HEK293 (cell line): ENCODE measurements at regions not wholly inside any gene's neighbourhood (a gene's known extent, or its start where the extent isn't known, plus 50 kb on each side); places are given as distances from the start of the nearest gene placed in this dataset.

ENCODE experiments used
- ATF2 ChIP-seq: fragments of 450-650 bp; formaldehyde crosslinking; IDR thresholded peaks from 2 replicates; pipeline ENCODE4 v1.5.1; 2016; ENCODE audit warnings: missing biosample characterization, missing genetic modification characterization, low read depth
- CTCF ChIP-seq: fragments of 450-650 bp; formaldehyde crosslinking; IDR thresholded peaks from 2 replicates; pipeline ENCODE4 v1.5.1; 2016; ENCODE audit warnings: missing biosample characterization, missing genetic modification characterization
- REST ChIP-seq: fragments of 450-650 bp; formaldehyde crosslinking; IDR thresholded peaks from 2 replicates; pipeline ENCODE4 v1.5.1; 2016; ENCODE audit warnings: missing biosample characterization, missing genetic modification characterization
- ZEB2 ChIP-seq: fragments of 450-650 bp; formaldehyde crosslinking; IDR thresholded peaks from 2 replicates; pipeline ENCODE4 v1.5.1; 2016; ENCODE audit warnings: missing biosample characterization, missing genetic modification characterization
- ZNF121 ChIP-seq: fragments of 450-650 bp; formaldehyde crosslinking; IDR thresholded peaks from 2 replicates; pipeline ENCODE4 v1.5.1; 2016; ENCODE audit warnings: missing biosample characterization, missing genetic modification characterization
- ZNF169 ChIP-seq: fragments of 450-650 bp; formaldehyde crosslinking; IDR thresholded peaks from 2 replicates; pipeline ENCODE4 v1.5.1; 2016; ENCODE audit warnings: missing biosample characterization, missing genetic modification characterization
- ZNF24 ChIP-seq: fragments of 450-650 bp; formaldehyde crosslinking; IDR thresholded peaks from 2 replicates; pipeline ENCODE4 v1.5.1; 2016; ENCODE audit warnings: missing biosample characterization, missing genetic modification characterization
- ZNF324 ChIP-seq: fragments of 450-650 bp; formaldehyde crosslinking; IDR thresholded peaks from 2 replicates; pipeline ENCODE4 v1.5.1; 2016; ENCODE audit warnings: missing biosample characterization, missing genetic modification characterization
- ZNF561 ChIP-seq: fragments of 450-650 bp; IDR thresholded peaks from 2 replicates; pipeline ENCODE4 v1.5.1; 2018; ENCODE audit warnings: missing biosample characterization, missing genetic modification characterization, borderline replicate concordance
- ZNF677 ChIP-seq: fragments of 450-650 bp; IDR thresholded peaks from 2 replicates; pipeline ENCODE4 v1.5.0; 2018; ENCODE audit warnings: missing biosample characterization, mild to moderate bottlenecking, missing genetic modification characterization, moderate library complexity

DNA sequence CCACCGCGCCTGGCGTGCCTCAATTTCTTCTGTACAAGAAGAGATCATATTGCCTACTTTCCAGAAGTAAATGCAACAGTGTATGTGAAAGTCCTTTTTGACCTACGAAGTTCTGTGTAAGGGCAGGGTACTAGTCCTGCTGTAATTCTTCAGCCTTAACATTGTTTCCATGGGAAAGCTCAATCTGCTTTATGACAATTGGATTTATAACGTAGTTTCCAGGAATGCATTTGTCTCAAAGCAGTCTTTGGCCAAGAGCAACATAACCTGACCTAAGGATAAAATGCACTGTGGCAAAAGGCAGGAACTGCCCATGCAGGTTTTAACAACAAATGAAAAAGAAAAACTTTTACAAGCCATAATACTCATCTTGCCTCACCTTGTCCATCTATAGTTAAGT lies 108.1 kb upstream of the PODXL start:
- TF ChIP-seq ZNF677: no peak
- no peak for TF ChIP-seq ZNF324 (tag by site-specific recombination)
- no peak for TF ChIP-seq ZNF24
- no peak for TF ChIP-seq CTCF (tag by site-specific recombination)
- no peak for TF ChIP-seq ZNF121 (tag by site-specific recombination)
- no peak for TF ChIP-seq ZNF561
- TF ChIP-seq ZEB2 (tag by site-specific recombination): no peak
- TF ChIP-seq REST (tag by site-specific recombination): no peak
- TF ChIP-seq ZNF169: no peak
- TF ChIP-seq ATF2 (tag by site-specific recombination): no peak
